ENCODE measurements at regions not wholly inside any gene's neighbourhood (a gene's known extent, or its start where the extent isn't known, plus 50 kb on each side); places are given as distances from the start of the nearest gene placed in this dataset.

DNA sequence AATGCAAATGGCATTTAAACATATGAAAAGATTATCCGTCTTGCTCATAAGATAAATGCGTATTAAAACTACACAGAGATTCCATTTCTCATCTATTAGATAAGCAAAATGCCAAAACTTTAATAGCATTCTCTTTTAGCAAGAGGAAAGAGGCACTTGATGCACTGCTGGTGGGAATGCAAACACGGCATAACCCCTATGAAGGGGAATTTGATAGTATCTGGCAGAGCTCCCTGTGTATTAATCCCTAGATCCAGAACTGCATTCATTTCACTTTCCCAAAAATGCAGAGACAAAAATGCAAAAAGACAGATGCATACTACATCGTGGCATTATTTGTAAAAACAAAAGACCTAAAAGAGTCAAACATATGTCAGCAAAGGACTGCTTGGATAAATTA is 193.6 kb upstream of the STARD13 start:
- H3K4me1 Mint-ChIP-seq, result no peaks in the 10 kb centered on the region
- H3K27ac Mint-ChIP-seq, result no peak overlapping the region
- peaks cover 0 to 29% (median 11%) of the 10 kb centered on the region in 6 donors for H3K9me3 Mint-ChIP-seq
- H3K36me3 Mint-ChIP-seq, result peaks cover 0 to 7% (median 0%) of the 10 kb centered on the region in 3 donors
- H3K27me3 Mint-ChIP-seq (ENCODE audit: low read depth in 3 of 3), result peaks cover 0 to 4% (median 0%) of the 10 kb centered on the region in 3 donors
- DNase-seq, result no peak
- H3K4me3 Mint-ChIP-seq, result no peak overlapping the region

DNA sequence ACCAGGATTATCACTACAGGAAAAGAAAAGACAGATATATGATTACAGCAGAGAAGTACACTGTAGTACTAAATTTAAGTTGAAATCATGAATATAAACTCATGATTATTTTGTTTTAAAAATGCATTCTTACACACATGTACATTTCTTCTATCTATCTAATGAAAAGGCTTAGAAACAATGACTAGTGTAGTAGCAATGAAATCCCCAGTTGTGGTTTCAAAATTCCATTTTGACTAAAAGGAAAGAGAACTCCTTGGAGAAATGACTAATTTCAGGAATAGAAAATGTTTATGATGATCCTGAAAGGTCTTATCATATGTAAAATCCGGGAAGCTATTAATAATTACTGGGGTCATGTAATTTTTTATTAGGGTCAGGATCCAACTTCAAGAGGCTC is 195.0 kb upstream of the STARD13 start:
- peaks cover 0 to 4% (median 0%) of the 10 kb centered on the region in 3 donors for H3K27me3 Mint-ChIP-seq (ENCODE audit: low read depth in 3 of 3)
- DNase-seq, result no peak
- peaks cover 0 to 36% (median 14%) of the 10 kb centered on the region in 6 donors for H3K9me3 Mint-ChIP-seq
- no peak overlapping the region for H3K27ac Mint-ChIP-seq
- peaks cover 0 to 7% (median 0%) of the 10 kb centered on the region in 3 donors for H3K36me3 Mint-ChIP-seq
- H3K4me1 Mint-ChIP-seq, result no peaks in the 10 kb centered on the region
- no peak overlapping the region for H3K4me3 Mint-ChIP-seq

DNA sequence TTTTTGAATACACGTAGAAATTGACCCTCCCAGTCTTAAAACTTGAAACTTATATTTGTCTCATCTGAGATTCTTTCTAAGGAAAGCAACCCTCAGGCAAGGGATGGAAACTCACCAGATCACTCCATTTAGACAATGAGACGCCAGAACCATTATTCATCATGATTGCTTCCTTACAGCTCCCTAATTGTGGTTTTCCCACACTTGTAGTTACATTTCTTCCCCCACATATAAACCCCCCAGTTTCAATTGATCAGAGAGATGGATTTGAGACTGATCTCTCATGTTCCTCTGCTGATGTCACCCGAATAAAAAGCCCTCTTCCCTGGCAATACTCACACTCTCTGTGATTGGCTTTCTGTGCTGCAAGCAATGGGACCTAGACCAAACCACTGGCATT is 197.9 kb upstream of the STARD13 start:
- H3K27ac Mint-ChIP-seq, result no peak overlapping the region
- H3K27me3 Mint-ChIP-seq (ENCODE audit: low read depth in 3 of 3), result peaks cover 0 to 2% (median 0%) of the 10 kb centered on the region in 3 donors
- DNase-seq, result no peak
- no peaks in the 10 kb centered on the region for H3K36me3 Mint-ChIP-seq
- H3K4me1 Mint-ChIP-seq, result no peaks in the 10 kb centered on the region
- H3K4me3 Mint-ChIP-seq, result no peak overlapping the region
- peaks cover 0 to 17% (median 5%) of the 10 kb centered on the region in 6 donors for H3K9me3 Mint-ChIP-seq

DNA sequence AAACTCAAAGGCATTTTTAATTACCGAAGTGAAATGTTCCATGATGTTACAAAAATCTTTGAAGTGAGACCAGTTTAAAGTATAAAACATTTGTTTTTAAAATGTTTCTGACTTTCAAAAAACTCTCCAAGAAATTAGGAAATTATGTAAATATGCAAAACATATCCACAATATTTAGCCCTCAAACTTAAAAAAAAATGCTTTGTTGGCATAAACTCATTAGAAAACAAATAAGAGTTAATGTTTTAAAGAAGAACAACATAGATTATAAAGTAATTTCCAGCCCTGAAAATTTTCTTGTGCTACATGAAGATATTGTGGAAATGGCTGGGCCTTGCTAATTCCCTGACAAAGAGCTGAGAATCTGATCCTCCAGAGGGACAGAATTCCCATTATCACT is 199.7 kb upstream of the STARD13 start:
- peaks cover 0 to 2% (median 0%) of the 10 kb centered on the region in 3 donors for H3K27me3 Mint-ChIP-seq (ENCODE audit: low read depth in 3 of 3)
- DNase-seq, result no peak
- no peaks in the 10 kb centered on the region for H3K4me1 Mint-ChIP-seq
- H3K27ac Mint-ChIP-seq, result no peak overlapping the region
- peaks cover 0 to 8% (median 5%) of the 10 kb centered on the region in 6 donors for H3K9me3 Mint-ChIP-seq
- no peak overlapping the region for H3K4me3 Mint-ChIP-seq
- no peaks in the 10 kb centered on the region for H3K36me3 Mint-ChIP-seq

GRCh38 chr13:33487575-33488243 is 202.2 kb upstream of the STARD13 start:
- DNase-seq, result no peak
- Mint-ChIP-seq H3K4me1 (no peaks in the 10 kb centered on the region), H3K27ac (no peak overlapping the region), H3K27me3 (ENCODE audit: low read depth in 3 of 3) (peaks cover 0 to 6% (median 0%) of the 10 kb centered on the region in 3 donors), H3K36me3 (no peaks in the 10 kb centered on the region), H3K4me3 (no peak overlapping the region), H3K9me3 (peaks cover 0 to 8% (median 5%) of the 10 kb centered on the region in 6 donors)

DNA sequence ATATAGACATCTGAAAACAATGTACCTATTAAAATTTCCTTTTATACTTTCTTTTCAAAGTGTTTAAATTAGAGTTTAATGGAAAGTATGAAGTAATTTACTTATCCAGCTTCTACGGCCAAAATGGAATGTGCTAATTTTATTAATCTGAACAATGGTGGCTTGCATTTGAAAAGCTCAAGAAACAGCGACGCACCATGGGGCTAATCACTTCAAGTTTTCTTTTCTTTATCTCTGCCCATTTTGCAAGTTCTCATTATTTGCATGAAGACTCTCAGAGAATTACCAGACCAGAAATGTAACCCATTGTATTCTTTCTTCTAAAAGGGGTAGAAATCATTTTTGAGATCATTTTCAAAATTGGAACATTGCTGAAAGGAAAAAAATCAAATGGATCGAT is 204.0 kb upstream of the STARD13 start:
- Mint-ChIP-seq H3K36me3 (no peaks in the 10 kb centered on the region), H3K27me3 (ENCODE audit: low read depth in 3 of 3) (peaks cover 0 to 6% (median 2%) of the 10 kb centered on the region in 3 donors)

GRCh38 chr13:33490461-33491327 is 205.1 kb upstream of the STARD13 start:
- H3K4me3 Mint-ChIP-seq, result no peak overlapping the region

More for the DNA sequence above, 204.0 kb upstream of the STARD13 start:
- no peak for DNase-seq
- H3K27ac Mint-ChIP-seq, result no peak overlapping the region
- peaks cover 0 to 3% (median 2%) of the 10 kb centered on the region in 6 donors for H3K9me3 Mint-ChIP-seq
- no peak overlapping the region for H3K4me3 Mint-ChIP-seq
- no peaks in the 10 kb centered on the region for H3K4me1 Mint-ChIP-seq

DNA sequence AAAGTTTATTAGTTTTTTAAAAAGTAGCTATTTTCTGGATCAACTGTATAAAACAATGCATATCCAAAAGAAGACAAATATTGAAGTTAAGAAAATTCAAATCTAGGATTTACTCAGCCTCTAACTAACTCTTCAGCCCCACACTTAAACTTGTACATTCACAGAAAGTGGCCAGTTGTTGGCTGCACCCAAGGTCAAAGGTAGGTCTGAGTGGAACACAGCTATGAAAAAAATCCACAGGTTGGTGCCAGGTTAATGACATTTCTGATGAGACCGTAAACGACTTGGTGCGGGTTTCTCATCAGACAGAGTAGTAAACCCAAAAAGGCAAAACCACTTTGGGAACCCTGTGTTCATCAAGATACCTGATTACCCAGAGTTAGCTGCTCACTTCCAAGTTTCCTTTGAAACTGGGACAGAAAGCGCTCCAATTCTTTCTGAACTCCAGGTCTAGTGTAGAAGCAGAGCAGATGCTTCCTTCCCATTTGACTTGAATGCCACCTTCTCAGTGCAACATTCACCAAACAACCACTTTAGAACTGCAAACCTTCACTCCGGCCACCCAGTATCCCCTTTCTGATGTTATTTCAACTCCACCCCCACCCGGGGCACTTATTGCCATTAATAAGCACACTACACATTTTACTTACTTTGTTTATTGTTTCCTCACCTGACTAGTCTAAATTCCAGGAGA is 208.3 kb upstream of the STARD13 start:
- Mint-ChIP-seq H3K9me3 (peaks cover 0 to 2% (median 0%) of the 10 kb centered on the region in 6 donors), H3K27me3 (ENCODE audit: low read depth in 3 of 3) (peaks cover 0 to 10% (median 2%) of the 10 kb centered on the region in 3 donors), H3K4me3 (no peak overlapping the region), H3K4me1 (no peaks in the 10 kb centered on the region), H3K36me3 (no peaks in the 10 kb centered on the region), H3K27ac (no peak overlapping the region)
- no peak for DNase-seq

More at GRCh38 chr13:33490461-33491327, 205.1 kb upstream of the STARD13 start:
- Mint-ChIP-seq H3K4me1 (no peaks in the 10 kb centered on the region), H3K36me3 (no peaks in the 10 kb centered on the region), H3K27ac (no peak overlapping the region), H3K27me3 (ENCODE audit: low read depth in 3 of 3) (peaks cover 0 to 10% (median 2%) of the 10 kb centered on the region in 3 donors), H3K9me3 (peaks cover 0 to 2% (median 0%) of the 10 kb centered on the region in 6 donors)
- no peak for DNase-seq

DNA sequence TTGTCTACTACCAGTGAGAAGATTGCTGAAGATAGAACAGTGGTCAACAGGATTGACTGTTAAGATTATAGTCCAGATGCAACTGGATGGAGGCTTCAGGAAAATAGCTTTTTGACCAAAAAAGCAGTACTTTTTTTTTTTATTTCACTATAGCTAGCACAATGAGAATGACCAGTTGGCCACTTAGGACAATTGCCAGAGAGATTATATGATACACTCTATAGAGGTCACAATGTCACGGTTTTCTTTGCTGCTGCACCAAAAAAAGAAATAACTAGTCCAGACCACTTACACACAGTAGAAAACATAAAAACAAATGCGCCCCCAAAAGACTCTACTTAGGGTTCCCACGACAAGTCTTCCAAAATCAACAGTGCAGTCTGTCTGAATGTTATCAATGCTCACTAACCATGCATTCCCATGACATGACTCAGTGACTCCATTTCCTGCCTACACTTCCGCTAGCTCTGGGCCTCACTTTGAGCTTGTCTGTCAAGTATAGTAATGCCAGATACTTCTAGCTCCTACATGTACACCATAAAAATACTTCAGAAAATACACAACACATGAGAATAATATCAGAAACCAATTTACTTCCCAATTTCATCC is 209.1 kb upstream of the STARD13 start:
- H3K4me3 Mint-ChIP-seq, result no peak overlapping the region
- H3K27ac Mint-ChIP-seq, result no peak overlapping the region
- H3K4me1 Mint-ChIP-seq, result no peaks in the 10 kb centered on the region
- H3K36me3 Mint-ChIP-seq, result no peaks in the 10 kb centered on the region
- DNase-seq, result no peak
- H3K9me3 Mint-ChIP-seq, result peaks cover 0 to 2% (median 0%) of the 10 kb centered on the region in 6 donors
- H3K27me3 Mint-ChIP-seq (ENCODE audit: low read depth in 3 of 3), result peaks cover 0 to 10% (median 2%) of the 10 kb centered on the region in 3 donors

DNA sequence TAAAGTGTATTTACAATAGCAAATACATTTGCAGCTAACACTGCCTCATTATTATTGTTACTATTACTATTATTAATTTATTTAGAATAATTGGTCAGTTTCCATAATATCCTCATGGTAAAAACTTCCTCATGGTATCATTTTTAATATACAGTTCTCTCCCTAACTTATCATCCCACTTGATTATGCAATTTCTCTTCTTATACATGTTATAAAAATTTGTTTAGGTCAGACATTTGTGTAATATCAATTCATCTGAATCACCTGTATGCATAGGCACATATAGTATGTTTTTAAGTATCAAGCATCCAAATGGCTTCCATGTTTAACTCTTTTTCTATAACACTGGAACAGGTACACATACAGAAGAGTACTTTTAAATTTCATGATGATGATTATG is 210.8 kb upstream of the STARD13 start:
- Mint-ChIP-seq H3K27ac (no peak overlapping the region), H3K4me3 (no peak overlapping the region), H3K4me1 (no peaks in the 10 kb centered on the region), H3K27me3 (ENCODE audit: low read depth in 3 of 3) (peaks cover 0 to 10% (median 3%) of the 10 kb centered on the region in 3 donors), H3K9me3 (no peaks in the 10 kb centered on the region), H3K36me3 (no peaks in the 10 kb centered on the region)
- DNase-seq, result no peak

- no peaks in the 10 kb centered on the region for H3K36me3 Mint-ChIP-seq
- H3K9me3 Mint-ChIP-seq, result no peaks in the 10 kb centered on the region
- H3K27ac Mint-ChIP-seq, result no peak overlapping the region
- no peaks in the 10 kb centered on the region for H3K4me1 Mint-ChIP-seq
- peaks cover 0 to 5% (median 4%) of the 10 kb centered on the region in 3 donors for H3K27me3 Mint-ChIP-seq (ENCODE audit: low read depth in 3 of 3)
- H3K4me3 Mint-ChIP-seq, result no peak overlapping the region
- DNase-seq, result no peak
Measured at GRCh38 chr13:33497146-33497845, 211.7 kb upstream of the STARD13 start.

- Mint-ChIP-seq H3K27me3 (ENCODE audit: low read depth in 3 of 3) (peaks cover 0 to 18% (median 3%) of the 10 kb centered on the region in 3 donors), H3K9me3 (peaks cover 0 to 6% (median 0%) of the 10 kb centered on the region in 6 donors), H3K36me3 (no peaks in the 10 kb centered on the region), H3K4me1 (no peaks in the 10 kb centered on the region), H3K27ac (no peak overlapping the region), H3K4me3 (no peak overlapping the region)
- DNase-seq, result no peak
Measured at GRCh38 chr13:33508060-33508459, 222.5 kb upstream of the STARD13 start.

DNA sequence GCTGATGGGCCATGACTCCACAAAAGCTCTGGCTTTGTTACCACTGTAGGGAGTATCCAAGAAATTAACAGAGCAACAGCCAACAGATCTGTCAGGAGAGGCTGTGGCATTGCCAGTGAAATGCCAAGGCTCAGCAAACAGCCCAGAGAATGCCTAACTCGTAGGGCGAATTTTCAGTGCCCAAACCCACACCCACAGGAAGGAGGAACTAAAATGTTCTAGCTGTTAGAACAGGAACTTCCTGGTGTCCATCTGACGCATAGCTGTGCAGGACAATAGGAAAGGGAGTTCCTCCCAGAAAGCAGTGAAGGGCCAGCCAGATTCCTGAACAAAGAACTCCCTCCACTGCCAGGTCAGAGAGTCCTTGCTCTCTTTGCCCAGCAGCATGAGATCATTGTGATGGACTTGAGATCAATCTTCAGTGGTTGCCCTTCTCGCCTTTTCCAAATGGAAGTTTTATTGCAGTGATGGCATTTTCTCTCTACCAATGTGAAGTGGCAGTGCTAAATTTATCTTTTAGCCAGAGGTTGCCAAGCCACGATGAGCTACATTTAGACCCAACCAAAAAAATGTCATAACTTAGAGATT is 224.2 kb upstream of the STARD13 start:
- Mint-ChIP-seq H3K27ac (no peak overlapping the region), H3K4me1 (no peaks in the 10 kb centered on the region), H3K27me3 (ENCODE audit: low read depth in 3 of 3) (peaks cover 0 to 22% (median 3%) of the 10 kb centered on the region in 3 donors), H3K4me3 (no peak overlapping the region), H3K36me3 (no peaks in the 10 kb centered on the region), H3K9me3 (no peaks in the 10 kb centered on the region)
- no peak for DNase-seq

All from immature natural killer cell (primary cell).